ENCODE measurements at regions not wholly inside any gene's neighbourhood (a gene's known extent, or its start where the extent isn't known, plus 50 kb on each side); places are given as distances from the start of the nearest gene placed in this dataset.

DNA sequence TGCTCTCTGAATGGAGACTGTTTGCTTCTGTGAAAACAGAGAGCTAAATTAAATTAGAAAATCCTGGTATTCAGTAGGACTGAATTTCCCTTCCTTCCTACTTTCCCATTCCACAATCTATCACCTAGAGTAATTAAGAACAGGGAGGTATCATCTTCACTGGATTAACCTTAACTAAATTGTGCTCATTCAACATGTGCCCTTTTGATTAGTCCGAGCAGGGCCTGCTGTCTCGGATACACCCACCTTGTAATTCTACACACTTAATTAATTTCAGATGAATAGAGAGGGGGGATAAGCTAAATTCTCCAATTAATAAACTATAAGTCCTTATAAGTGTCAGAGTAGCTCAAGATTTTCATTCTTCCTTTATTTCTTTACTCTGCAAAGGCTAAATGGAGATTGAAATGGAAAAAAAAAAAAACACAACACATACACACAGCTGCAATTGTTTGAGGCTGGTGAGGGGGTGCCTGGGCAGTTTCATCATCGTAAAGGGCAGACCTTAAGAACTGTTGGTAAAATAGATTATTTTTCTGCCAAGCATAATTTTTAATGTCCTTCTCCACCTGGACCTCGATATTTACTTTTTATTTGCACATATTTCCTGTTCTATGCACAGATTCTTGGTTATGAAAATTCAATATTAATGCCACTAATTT, 157.1 kb upstream of the SIX2 start:
- Histone ChIP-seq H3K79me1 (replicated peaks; ENCODE audit: low read length, poor library complexity, severe bottlenecking) (no peaks in the 10 kb centered on the region), H2AK5ac (ENCODE audit: low read length, severe bottlenecking) (no peak overlapping the region), H3K4me1 (ENCODE audit: control insufficient read depth, insufficient read depth, low read depth, low read length) (peaks cover 9% of the 10 kb centered on the region), H3K27ac (ENCODE audit: low read length, poor library complexity, severe bottlenecking) (no peak overlapping the region), H3K14ac (ENCODE audit: low read length in 2 of 2) (no peak overlapping the region), H2BK120ac (ENCODE audit: low read depth, low read length) (no peak overlapping the region), H3K23ac (ENCODE audit: low read length in 2 of 2) (no peak overlapping the region), H3K4ac (ENCODE audit: low read depth in 1 of 2, low read length in 2 of 2) (no peak overlapping the region), H3K9ac (ENCODE audit: low read length) (no peak overlapping the region), H2BK12ac (ENCODE audit: low read length in 2 of 2) (no peak overlapping the region), H2BK5ac (ENCODE audit: low read depth, low read length, poor library complexity, severe bottlenecking) (no peak overlapping the region), H4K8ac (ENCODE audit: low read length) (no peak overlapping the region), H3K4me2 (ENCODE audit: low read length, poor library complexity, severe bottlenecking) (no peak overlapping the region), H4K91ac (ENCODE audit: low read length) (no peak overlapping the region), H3K9me3 (ENCODE audit: control insufficient read depth, low read length) (no peaks in the 10 kb centered on the region), H3K27me3 (ENCODE audit: control insufficient read depth in 1 of 2, insufficient read depth in 1 of 2, low read length in 2 of 2) (peaks cover 0 to 11% of the 10 kb centered on the region in 2 experiments), H2AFZ (ENCODE audit: low read depth, low read length) (no peak overlapping the region), H3K4me3 (ENCODE audit: insufficient read depth in 1 of 2, low read depth in 1 of 2, low read length in 2 of 2) (no peak overlapping the region), H2BK15ac (ENCODE audit: low read depth, poor library complexity, severe bottlenecking) (no peak overlapping the region), H3K36me3 (ENCODE audit: control insufficient read depth in 1 of 2, insufficient read depth in 2 of 2, low read depth in 1 of 2, low read length in 2 of 2) (no peaks in the 10 kb centered on the region), H3K18ac (ENCODE audit: low read depth in 1 of 2, low read length in 2 of 2) (no peak overlapping the region)
- WGBS = no CpG with 5 or more reads among the region's 4 CpGs
- DNase-seq = no peak

DNA sequence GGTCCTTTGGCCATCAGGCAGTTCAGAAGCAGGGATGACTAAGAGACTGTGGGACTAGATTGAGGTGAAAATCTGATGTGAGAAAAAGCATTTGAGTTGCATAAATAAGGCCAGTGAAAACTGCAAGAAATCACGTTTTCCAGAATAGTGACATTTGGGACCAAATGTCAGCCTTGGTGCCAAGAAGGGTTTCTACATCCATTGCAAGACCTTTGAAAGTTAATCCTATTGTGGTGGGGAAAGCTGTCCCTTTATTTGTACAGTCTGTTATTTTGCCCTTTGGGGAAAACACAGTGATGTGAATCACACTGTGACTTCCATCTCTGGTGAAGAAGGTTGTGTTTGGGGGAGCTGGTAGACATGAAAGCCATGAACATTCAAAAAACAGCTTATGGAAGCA, 153.5 kb upstream of the SIX2 start:
- Histone ChIP-seq H2BK5ac (ENCODE audit: low read depth, low read length, poor library complexity, severe bottlenecking) (no peak overlapping the region), H2BK15ac (ENCODE audit: low read depth, poor library complexity, severe bottlenecking) (no peak overlapping the region), H2AFZ (ENCODE audit: low read depth, low read length) (no peak overlapping the region), H2BK12ac (ENCODE audit: low read length in 2 of 2) (no peak overlapping the region), H4K8ac (ENCODE audit: low read length) (no peak overlapping the region), H3K4ac (ENCODE audit: low read depth in 1 of 2, low read length in 2 of 2) (no peak overlapping the region), H2AK5ac (ENCODE audit: low read length, severe bottlenecking) (no peak overlapping the region), H3K4me2 (ENCODE audit: low read length, poor library complexity, severe bottlenecking) (no peak overlapping the region), H2BK120ac (ENCODE audit: low read depth, low read length) (no peak overlapping the region), H3K4me1 (ENCODE audit: control insufficient read depth, insufficient read depth, low read depth, low read length) (no peaks in the 10 kb centered on the region), H3K36me3 (ENCODE audit: control insufficient read depth in 1 of 2, insufficient read depth in 2 of 2, low read depth in 1 of 2, low read length in 2 of 2) (no peaks in the 10 kb centered on the region), H3K18ac (ENCODE audit: low read depth in 1 of 2, low read length in 2 of 2) (no peak overlapping the region), H3K14ac (ENCODE audit: low read length in 2 of 2) (no peak overlapping the region), H3K79me1 (replicated peaks; ENCODE audit: low read length, poor library complexity, severe bottlenecking) (no peaks in the 10 kb centered on the region), H3K9me3 (ENCODE audit: control insufficient read depth, low read length) (no peaks in the 10 kb centered on the region), H3K9ac (ENCODE audit: low read length) (no peak overlapping the region), H3K23ac (ENCODE audit: low read length in 2 of 2) (no peak overlapping the region), H4K91ac (ENCODE audit: low read length) (no peak overlapping the region), H3K27me3 (ENCODE audit: control insufficient read depth in 1 of 2, insufficient read depth in 1 of 2, low read length in 2 of 2) (peaks cover 0 to 5% of the 10 kb centered on the region in 2 experiments), H3K27ac (ENCODE audit: low read length, poor library complexity, severe bottlenecking) (no peak overlapping the region), H3K4me3 (ENCODE audit: insufficient read depth in 1 of 2, low read depth in 1 of 2, low read length in 2 of 2) (no peak overlapping the region)
- 92% methylated on average over 1 of the region's 1 CpG for WGBS
- no peak for DNase-seq

DNA sequence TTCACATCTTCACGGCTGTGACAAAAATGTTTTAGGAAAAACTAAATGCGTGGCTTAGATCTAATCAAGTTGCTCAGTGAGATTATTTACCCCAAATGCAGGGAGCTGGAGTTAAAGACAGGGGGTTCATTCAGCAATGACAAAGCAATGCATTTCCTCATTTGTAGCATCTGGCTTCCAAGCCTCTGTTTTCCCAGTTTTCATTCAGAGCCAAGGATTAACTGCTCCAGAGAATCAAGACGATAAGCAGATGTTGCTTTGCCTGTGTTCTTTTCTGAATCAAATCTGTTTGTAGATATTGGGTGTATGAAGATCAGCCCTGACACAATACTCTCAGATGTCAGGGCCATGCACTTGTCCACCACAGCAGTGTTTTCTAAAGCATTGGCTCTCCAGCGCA, 147.4 kb upstream of the SIX2 start:
- WGBS = 75% methylated on average over 4 of the region's 4 CpGs
- H3K4me3 ChIP-seq (ENCODE audit: insufficient read depth in 1 of 2, low read depth in 1 of 2, low read length in 2 of 2) = no peak overlapping the region
- no peak overlapping the region for H3K9ac ChIP-seq (ENCODE audit: low read length)
- no peak overlapping the region for H2BK120ac ChIP-seq (ENCODE audit: low read depth, low read length)
- no peak overlapping the region for H3K4ac ChIP-seq (ENCODE audit: low read depth in 1 of 2, low read length in 2 of 2)
- no peak overlapping the region for H4K91ac ChIP-seq (ENCODE audit: low read length)
- no peak overlapping the region for H3K27ac ChIP-seq (ENCODE audit: low read length, poor library complexity, severe bottlenecking)
- no peak overlapping the region for H2BK15ac ChIP-seq (ENCODE audit: low read depth, poor library complexity, severe bottlenecking)
- no peak overlapping the region for H3K23ac ChIP-seq (ENCODE audit: low read length in 2 of 2)
- no peaks in the 10 kb centered on the region for H3K9me3 ChIP-seq (ENCODE audit: control insufficient read depth, low read length)
- H3K14ac ChIP-seq (ENCODE audit: low read length in 2 of 2) = no peak overlapping the region
- H2BK5ac ChIP-seq (ENCODE audit: low read depth, low read length, poor library complexity, severe bottlenecking) = no peak overlapping the region
- no peak overlapping the region for H3K4me2 ChIP-seq (ENCODE audit: low read length, poor library complexity, severe bottlenecking)
- H3K4me1 ChIP-seq (ENCODE audit: control insufficient read depth, insufficient read depth, low read depth, low read length) = no peaks in the 10 kb centered on the region
- no peaks in the 10 kb centered on the region for H3K79me1 ChIP-seq (replicated peaks; ENCODE audit: low read length, poor library complexity, severe bottlenecking)
- no peak overlapping the region for H3K18ac ChIP-seq (ENCODE audit: low read depth in 1 of 2, low read length in 2 of 2)
- H2AFZ ChIP-seq (ENCODE audit: low read depth, low read length) = no peak overlapping the region
- no peaks in the 10 kb centered on the region for H3K36me3 ChIP-seq (ENCODE audit: control insufficient read depth in 1 of 2, insufficient read depth in 2 of 2, low read depth in 1 of 2, low read length in 2 of 2)
- H3K27me3 ChIP-seq (ENCODE audit: control insufficient read depth in 1 of 2, insufficient read depth in 1 of 2, low read length in 2 of 2) = no peaks in the 10 kb centered on the region
- no peak overlapping the region for H2AK5ac ChIP-seq (ENCODE audit: low read length, severe bottlenecking)
- no peak overlapping the region for H4K8ac ChIP-seq (ENCODE audit: low read length)
- no peak for DNase-seq
- H2BK12ac ChIP-seq (ENCODE audit: low read length in 2 of 2) = no peak overlapping the region

DNA sequence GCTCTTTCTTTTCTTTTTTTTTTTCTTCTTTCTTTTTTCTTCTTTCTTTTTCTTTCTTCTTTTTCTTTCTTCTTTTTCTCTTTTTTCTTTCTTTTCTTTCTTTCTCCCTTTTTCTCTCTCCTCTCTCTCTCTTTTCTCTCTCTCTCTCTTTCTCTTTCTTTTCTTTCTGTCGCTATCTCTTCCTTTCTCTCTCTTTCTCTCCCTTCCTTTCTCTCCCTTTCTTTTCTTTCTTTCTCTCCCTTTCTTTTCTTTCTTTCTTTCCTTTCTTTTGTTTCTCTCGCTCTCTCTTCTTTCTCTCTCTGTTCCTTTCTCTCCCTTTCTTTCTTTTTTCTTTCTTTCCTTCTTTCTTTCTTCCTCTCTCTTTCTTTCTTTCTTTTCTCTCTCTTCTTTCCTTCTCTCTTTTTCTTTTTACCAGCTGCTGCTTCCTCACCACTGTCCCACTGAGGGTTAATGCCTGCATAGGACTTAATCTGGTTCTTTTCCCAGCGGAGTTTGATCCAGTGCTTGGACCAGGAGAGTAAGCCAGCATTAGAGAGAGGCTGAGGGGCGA, 145.4 kb upstream of the SIX2 start:
- Histone ChIP-seq H3K27me3 (ENCODE audit: control insufficient read depth in 1 of 2, insufficient read depth in 1 of 2, low read length in 2 of 2) (peaks cover 0 to 9% of the 10 kb centered on the region in 2 experiments), H2AK5ac (ENCODE audit: low read length, severe bottlenecking) (no peak overlapping the region), H4K91ac (ENCODE audit: low read length) (no peak overlapping the region), H3K4me2 (ENCODE audit: low read length, poor library complexity, severe bottlenecking) (no peak overlapping the region), H3K18ac (ENCODE audit: low read depth in 1 of 2, low read length in 2 of 2) (no peak overlapping the region), H2BK120ac (ENCODE audit: low read depth, low read length) (no peak overlapping the region), H3K9ac (ENCODE audit: low read length) (no peak overlapping the region), H2BK5ac (ENCODE audit: low read depth, low read length, poor library complexity, severe bottlenecking) (no peak overlapping the region), H3K4ac (ENCODE audit: low read depth in 1 of 2, low read length in 2 of 2) (no peak overlapping the region), H3K36me3 (ENCODE audit: control insufficient read depth in 1 of 2, insufficient read depth in 2 of 2, low read depth in 1 of 2, low read length in 2 of 2) (no peaks in the 10 kb centered on the region), H3K14ac (ENCODE audit: low read length in 2 of 2) (no peak overlapping the region), H3K79me1 (replicated peaks; ENCODE audit: low read length, poor library complexity, severe bottlenecking) (no peaks in the 10 kb centered on the region), H3K27ac (ENCODE audit: low read length, poor library complexity, severe bottlenecking) (no peak overlapping the region), H3K23ac (ENCODE audit: low read length in 2 of 2) (no peak overlapping the region), H2BK12ac (ENCODE audit: low read length in 2 of 2) (no peak overlapping the region), H2BK15ac (ENCODE audit: low read depth, poor library complexity, severe bottlenecking) (no peak overlapping the region), H3K4me3 (ENCODE audit: insufficient read depth in 1 of 2, low read depth in 1 of 2, low read length in 2 of 2) (no peak overlapping the region), H2AFZ (ENCODE audit: low read depth, low read length) (no peak overlapping the region), H4K8ac (ENCODE audit: low read length) (no peak overlapping the region), H3K4me1 (ENCODE audit: control insufficient read depth, insufficient read depth, low read depth, low read length) (no peaks in the 10 kb centered on the region), H3K9me3 (ENCODE audit: control insufficient read depth, low read length) (peaks cover 15% of the 10 kb centered on the region)
- 79% methylated on average over 4 of the region's 4 CpGs for WGBS
- no peak for DNase-seq
